AG04449 (cell line): ENCODE measurements at regions not wholly inside any gene's neighbourhood (a gene's known extent, or its start where the extent isn't known, plus 50 kb on each side); places are given as distances from the start of the nearest gene placed in this dataset.
"Not testable (repeated sequence)": the region's sequence is repeated elsewhere in the genome, so short reads cannot be mapped to it uniquely, and the experiment has no call there.

Experiments used
- CTCF ChIA-PET: fragments of 350-600 bp; formaldehyde crosslinking; extraction: SDS; loops from one replicate; lab custom pipeline; 2021; ENCODE audit warnings: antibody characterized with exemption; lab: Yijun Ruan, JAX
- POLR2A ChIA-PET: fragments of 400-600, 350-600 bp; formaldehyde crosslinking; extraction: SDS; loops from one replicate; lab custom pipeline; 2020; ENCODE audit warnings: antibody characterized with exemption, inconsistent platforms; lab: Yijun Ruan, JAX
- DNase-seq: peaks from one replicate; pipeline ENCODE4 v3.0.0-alpha.2; 2010; ENCODE audit warnings: low read depth, low spot score
- H3K4me3 ChIP-seq: 2 replicates; pipeline ENCODE4 v1.5.1; 2011; ENCODE audit warnings: low read depth, mild to moderate bottlenecking, control low read depth, low read length
- TF ChIP-seq, protein P1 (sequence below): IDR thresholded peaks from one replicate; pipeline ENCODE4 v1.5.1; 2011; ENCODE audit warnings: mild to moderate bottlenecking, moderate library complexity, low read length, control low read depth, inconsistent platforms; ENCODE audit not compliant: insufficient read depth; ENCODE audit errors: missing control alignments

DNA sequence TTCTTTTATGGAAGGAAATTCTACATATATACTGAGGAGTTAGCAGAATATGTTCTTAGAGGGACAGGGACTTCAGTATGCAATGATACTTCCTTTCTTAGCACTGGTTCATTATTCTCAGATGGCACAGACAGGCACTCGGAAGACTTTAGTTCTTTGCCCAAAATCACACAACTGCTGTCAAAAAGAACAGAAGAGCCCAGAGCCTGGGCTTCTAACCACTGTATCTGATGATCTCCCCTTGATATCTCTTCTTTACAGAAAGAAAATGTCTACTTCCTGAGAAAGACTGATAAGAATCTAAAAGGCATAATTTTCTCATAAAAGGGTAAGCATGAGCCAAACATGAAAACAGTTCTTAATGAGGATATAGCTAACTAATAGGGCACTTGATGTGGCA is 2034.2 kb upstream of the PRR20A start:
- no peak for DNase-seq
- TF ChIP-seq, protein P1, sequence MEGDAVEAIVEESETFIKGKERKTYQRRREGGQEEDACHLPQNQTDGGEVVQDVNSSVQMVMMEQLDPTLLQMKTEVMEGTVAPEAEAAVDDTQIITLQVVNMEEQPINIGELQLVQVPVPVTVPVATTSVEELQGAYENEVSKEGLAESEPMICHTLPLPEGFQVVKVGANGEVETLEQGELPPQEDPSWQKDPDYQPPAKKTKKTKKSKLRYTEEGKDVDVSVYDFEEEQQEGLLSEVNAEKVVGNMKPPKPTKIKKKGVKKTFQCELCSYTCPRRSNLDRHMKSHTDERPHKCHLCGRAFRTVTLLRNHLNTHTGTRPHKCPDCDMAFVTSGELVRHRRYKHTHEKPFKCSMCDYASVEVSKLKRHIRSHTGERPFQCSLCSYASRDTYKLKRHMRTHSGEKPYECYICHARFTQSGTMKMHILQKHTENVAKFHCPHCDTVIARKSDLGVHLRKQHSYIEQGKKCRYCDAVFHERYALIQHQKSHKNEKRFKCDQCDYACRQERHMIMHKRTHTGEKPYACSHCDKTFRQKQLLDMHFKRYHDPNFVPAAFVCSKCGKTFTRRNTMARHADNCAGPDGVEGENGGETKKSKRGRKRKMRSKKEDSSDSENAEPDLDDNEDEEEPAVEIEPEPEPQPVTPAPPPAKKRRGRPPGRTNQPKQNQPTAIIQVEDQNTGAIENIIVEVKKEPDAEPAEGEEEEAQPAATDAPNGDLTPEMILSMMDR, result no peak
- CTCF ChIA-PET, result no interaction called here
- POLR2A ChIA-PET, result no interaction called here
- H3K4me3 ChIP-seq, result no peak overlapping the region

DNA sequence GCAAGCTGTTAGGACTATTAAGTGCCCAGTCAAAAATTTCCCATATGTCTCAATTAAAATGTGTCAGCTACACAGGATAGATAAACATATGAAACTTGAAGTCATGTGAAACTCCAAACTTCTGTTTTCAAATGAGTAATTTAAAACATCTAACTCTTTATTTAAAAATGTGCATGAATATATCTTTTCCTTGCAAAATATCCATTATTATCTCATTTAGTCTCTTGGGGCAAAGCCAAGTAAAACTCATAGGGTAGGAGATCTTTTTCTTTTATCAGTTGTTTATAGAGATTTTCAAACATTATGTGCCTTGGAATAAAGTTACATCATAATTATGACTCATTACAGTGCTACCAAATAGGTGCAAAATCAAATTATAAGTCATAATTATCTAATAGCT is 2020.1 kb upstream of the PRR20A start:
- ChIA-PET POLR2A (no interaction called here), CTCF (no interaction called here)

GRCh38 chr13:55155046-55155445 is 1985.7 kb upstream of the PRR20A start:
- CTCF ChIA-PET, result no interaction called here
- DNase-seq, result no peak
- TF ChIP-seq, protein P1, result no peak
- POLR2A ChIA-PET, result no interaction called here
- H3K4me3 ChIP-seq, result no peak overlapping the region

More for the DNA sequence above, 2020.1 kb upstream of the PRR20A start:
- TF ChIP-seq, protein P1, result no peak
- no peak overlapping the region for H3K4me3 ChIP-seq
- DNase-seq, result no peak

DNA sequence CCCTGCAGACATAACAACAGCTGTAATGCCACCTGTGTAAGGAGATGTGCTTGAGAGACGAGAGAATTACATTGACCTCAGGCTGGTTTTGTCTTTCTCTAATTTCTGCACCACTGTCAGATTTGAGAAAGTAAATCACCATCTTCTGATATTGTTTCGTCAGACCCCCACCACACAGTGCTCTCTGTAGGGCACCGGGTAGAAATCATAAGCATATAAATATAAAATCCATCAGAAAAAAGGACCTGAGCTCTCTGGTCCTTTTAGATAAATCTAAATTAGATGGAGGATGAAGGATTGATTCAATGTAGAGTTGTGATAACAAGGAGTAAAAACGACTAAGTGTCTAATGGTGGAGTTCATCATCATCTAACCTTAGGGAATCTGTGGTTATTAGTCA is 1981.0 kb upstream of the PRR20A start:
- no peak for DNase-seq
- TF ChIP-seq, protein P1, result no peak
- H3K4me3 ChIP-seq, result no peak overlapping the region
- ChIA-PET CTCF (no interaction called here), POLR2A (no interaction called here)

- POLR2A ChIA-PET, result no interaction called here
- DNase-seq, result no peak
- TF ChIP-seq, protein P1, result no peak
- no peak overlapping the region for H3K4me3 ChIP-seq
- CTCF ChIA-PET, result no interaction called here
Observed at GRCh38 chr13:55160867-55161266, 1979.9 kb upstream of the PRR20A start.

GRCh38 chr13:55178582-55178981 is 1962.1 kb upstream of the PRR20A start:
- CTCF ChIA-PET, result not testable (repeated sequence)

DNA sequence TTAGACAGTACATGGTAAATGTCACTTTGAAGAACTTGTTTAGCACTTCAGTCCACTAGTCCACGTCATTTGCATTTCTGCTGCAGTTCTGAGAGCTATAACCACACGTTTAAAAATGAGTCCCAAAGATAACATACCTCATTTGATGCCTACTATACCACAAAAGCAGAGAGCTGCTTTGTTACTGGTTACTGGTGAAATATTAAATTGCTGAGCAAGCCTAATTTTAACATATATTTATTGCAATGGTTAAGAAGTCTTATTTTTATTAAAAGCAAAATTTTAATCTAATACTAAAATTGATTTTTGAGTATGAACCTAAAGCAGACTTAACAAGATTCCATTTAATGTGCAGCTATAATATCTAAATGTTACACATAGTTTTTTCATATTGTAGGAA is 1949.7 kb upstream of the PRR20A start:
- ChIA-PET POLR2A (no interaction called here), CTCF (no interaction called here)
- TF ChIP-seq, protein P1, result no peak
- no peak for DNase-seq
- H3K4me3 ChIP-seq, result no peak overlapping the region

More at GRCh38 chr13:55178582-55178981, 1962.1 kb upstream of the PRR20A start:
- POLR2A ChIA-PET, H3K4me3 ChIP-seq, DNase-seq: not testable (repeated sequence)
